Endothelial cell of umbilical vein (primary cell): ENCODE measurements at regions not wholly inside any gene's neighbourhood (a gene's known extent, or its start where the extent isn't known, plus 50 kb on each side); places are given as distances from the start of the nearest gene placed in this dataset.

Experiments
- POLR2A ChIP-seq: IDR thresholded peaks from 2 replicates; pipeline ENCODE4 v1.6.1; 2012; ENCODE audit warnings: low read depth, mild to moderate bottlenecking, control low read depth, low read length
- POLR2AphosphoS5 ChIP-seq: IDR thresholded peaks from 2 replicates; pipeline ENCODE4 v1.6.1; 2012; ENCODE audit warnings: low read depth, mild to moderate bottlenecking, control low read depth, low read length, moderate library complexity; ENCODE audit not compliant: insufficient read depth
- TF ChIP-seq, protein P1 (sequence below), 2 donors: IDR thresholded peaks; 1 replicate in 1 of 2; 2 replicates in 1 of 2; pipeline ENCODE4 v1.5.1; 2011; ENCODE audit warnings: low read length in 2 of 2, mild to moderate bottlenecking in 2 of 2, moderate library complexity in 2 of 2, control low read depth in 1 of 2, inconsistent platforms in 1 of 2, low read depth in 1 of 2; ENCODE audit not compliant: insufficient read depth in 1 of 2; ENCODE audit errors: extremely low read depth in 1 of 2

DNA sequence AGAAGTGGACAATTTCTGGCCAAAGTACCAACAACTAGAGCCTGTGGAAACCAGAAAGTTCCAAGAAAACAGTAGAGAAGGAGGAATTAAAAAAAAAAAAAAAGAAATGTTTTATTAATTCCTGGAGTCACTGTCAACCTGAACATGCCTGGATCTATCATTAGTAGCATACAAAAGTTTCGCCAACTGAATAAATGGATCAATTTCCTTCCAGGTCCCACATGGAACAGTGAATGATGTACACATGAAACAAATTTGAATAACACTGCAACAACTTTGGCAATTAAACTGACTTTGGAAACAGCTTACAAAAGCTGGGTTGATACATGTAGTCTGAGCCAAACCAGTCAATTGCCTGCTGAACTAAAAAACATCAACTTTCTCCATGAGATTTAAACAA is 90.0 kb upstream of the HMGCLL1 start:
- TF ChIP-seq POLR2A (no peak), POLR2AphosphoS5 (no peak)
- TF ChIP-seq, protein P1, sequence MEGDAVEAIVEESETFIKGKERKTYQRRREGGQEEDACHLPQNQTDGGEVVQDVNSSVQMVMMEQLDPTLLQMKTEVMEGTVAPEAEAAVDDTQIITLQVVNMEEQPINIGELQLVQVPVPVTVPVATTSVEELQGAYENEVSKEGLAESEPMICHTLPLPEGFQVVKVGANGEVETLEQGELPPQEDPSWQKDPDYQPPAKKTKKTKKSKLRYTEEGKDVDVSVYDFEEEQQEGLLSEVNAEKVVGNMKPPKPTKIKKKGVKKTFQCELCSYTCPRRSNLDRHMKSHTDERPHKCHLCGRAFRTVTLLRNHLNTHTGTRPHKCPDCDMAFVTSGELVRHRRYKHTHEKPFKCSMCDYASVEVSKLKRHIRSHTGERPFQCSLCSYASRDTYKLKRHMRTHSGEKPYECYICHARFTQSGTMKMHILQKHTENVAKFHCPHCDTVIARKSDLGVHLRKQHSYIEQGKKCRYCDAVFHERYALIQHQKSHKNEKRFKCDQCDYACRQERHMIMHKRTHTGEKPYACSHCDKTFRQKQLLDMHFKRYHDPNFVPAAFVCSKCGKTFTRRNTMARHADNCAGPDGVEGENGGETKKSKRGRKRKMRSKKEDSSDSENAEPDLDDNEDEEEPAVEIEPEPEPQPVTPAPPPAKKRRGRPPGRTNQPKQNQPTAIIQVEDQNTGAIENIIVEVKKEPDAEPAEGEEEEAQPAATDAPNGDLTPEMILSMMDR (IDR thresholded peaks at IDR 0.05; ENCODE audit: extremely low read depth in 1 of 2, insufficient read depth in 1 of 2, low read depth in 1 of 2, low read length in 2 of 2): no peak
